Tibial nerve (tissue), 4 donors: ENCODE measurements at regions not wholly inside any gene's neighbourhood (a gene's known extent, or its start where the extent isn't known, plus 50 kb on each side); places are given as distances from the start of the nearest gene placed in this dataset.

Source experiments
- CTCF ChIP-seq, 5 experiments: fragments of 200-600 bp in 3 of 5; fragments of 450-650 bp in 2 of 5; sonication (generic) in 3 of 5; IDR thresholded peaks; one replicate each; pipeline ENCODE4 v1.5.1; 2016 to 2019; ENCODE audit warnings: antibody characterized with exemption in 5 of 5, mild to moderate bottlenecking in 3 of 5, moderate library complexity in 2 of 5
- EP300 ChIP-seq, 2 donors: sonication (generic); formaldehyde crosslinking; IDR thresholded peaks; one replicate each; pipeline ENCODE4 v1.6.1; 2017; ENCODE audit warnings: antibody characterized with exemption in 2 of 2, mild to moderate bottlenecking in 1 of 2
- POLR2A ChIP-seq, 2 donors: fragments of 450-650 bp; IDR thresholded peaks; one replicate each; pipeline ENCODE4 v1.6.1; 2017; ENCODE audit warnings: antibody characterized with exemption in 2 of 2, mild to moderate bottlenecking in 2 of 2, moderate library complexity in 2 of 2

DNA sequence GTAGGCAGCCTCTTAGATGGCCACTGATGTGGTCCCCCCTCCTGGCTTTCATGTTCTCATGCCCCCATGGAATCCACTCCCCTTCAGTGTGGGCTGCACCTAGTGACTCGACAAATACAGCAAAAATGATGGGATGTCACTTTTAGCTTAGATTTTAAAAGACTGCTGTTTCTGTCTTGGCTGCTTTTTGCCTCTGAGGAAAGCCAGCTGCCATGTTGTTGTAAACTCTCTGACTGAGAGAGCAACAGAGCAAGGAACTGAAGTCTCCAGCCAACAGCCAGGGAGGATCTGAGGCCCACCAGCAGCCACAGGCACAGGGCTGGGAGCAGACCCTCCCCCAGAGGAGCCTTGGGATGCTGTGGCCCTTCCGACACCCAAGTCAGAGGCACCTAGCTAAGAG lies 60.6 kb upstream of the MARCHF10 start:
- TF ChIP-seq CTCF (IDR thresholded peaks at IDR 0.05) (no peak), POLR2A (IDR thresholded peaks at IDR 0.05) (no peak), EP300 (IDR thresholded peaks at IDR 0.05) (no peak)
